Neural cell (in vitro differentiated cells): ENCODE measurements at regions not wholly inside any gene's neighbourhood (a gene's known extent, or its start where the extent isn't known, plus 50 kb on each side); places are given as distances from the start of the nearest gene placed in this dataset.

ENCODE experiments used
- CTCF ChIP-seq: fragments of 450-650 bp; IDR thresholded peaks from 2 replicates; pipeline ENCODE4 v1.5.1; 2014; ENCODE audit warnings: antibody characterized with exemption, mild to moderate bottlenecking, moderate library complexity; ENCODE audit not compliant: poor library complexity, severe bottlenecking
- EP300 ChIP-seq: fragments of 450-650 bp; conservative IDR thresholded peaks from 2 replicates; pipeline ENCODE4 v1.6.1; 2014; ENCODE audit warnings: antibody characterized with exemption, mild to moderate bottlenecking, moderate library complexity; ENCODE audit not compliant: poor library complexity, severe bottlenecking
- EZH2 ChIP-seq: fragments of 200-600, 300-800 bp; shearing (Covaris generic), sonication (generic); IDR thresholded peaks from 2 replicates; pipeline ENCODE4 v1.6.1; 2014; ENCODE audit warnings: antibody characterized with exemption, low read length, borderline replicate concordance, mild to moderate bottlenecking; ENCODE audit not compliant: insufficient read depth, poor library complexity, severe bottlenecking
- POLR2AphosphoS5 ChIP-seq: IDR thresholded peaks from 2 replicates; pipeline ENCODE4 v1.6.1; 2012
- RAD21 ChIP-seq: fragments of 450-650 bp; conservative IDR thresholded peaks from 2 replicates; pipeline ENCODE4 v1.6.1; 2014; ENCODE audit warnings: antibody characterized with exemption, mild to moderate bottlenecking, moderate library complexity
- SMC3 ChIP-seq: fragments of 450-650 bp; conservative IDR thresholded peaks from 2 replicates; pipeline ENCODE4 v1.6.1; 2014; ENCODE audit warnings: antibody characterized with exemption, mild to moderate bottlenecking, moderate library complexity; ENCODE audit not compliant: poor library complexity
- TF ChIP-seq, protein P1 (sequence below): IDR thresholded peaks from 2 replicates; pipeline ENCODE4 v1.6.1; 2012; ENCODE audit warnings: borderline replicate concordance

DNA sequence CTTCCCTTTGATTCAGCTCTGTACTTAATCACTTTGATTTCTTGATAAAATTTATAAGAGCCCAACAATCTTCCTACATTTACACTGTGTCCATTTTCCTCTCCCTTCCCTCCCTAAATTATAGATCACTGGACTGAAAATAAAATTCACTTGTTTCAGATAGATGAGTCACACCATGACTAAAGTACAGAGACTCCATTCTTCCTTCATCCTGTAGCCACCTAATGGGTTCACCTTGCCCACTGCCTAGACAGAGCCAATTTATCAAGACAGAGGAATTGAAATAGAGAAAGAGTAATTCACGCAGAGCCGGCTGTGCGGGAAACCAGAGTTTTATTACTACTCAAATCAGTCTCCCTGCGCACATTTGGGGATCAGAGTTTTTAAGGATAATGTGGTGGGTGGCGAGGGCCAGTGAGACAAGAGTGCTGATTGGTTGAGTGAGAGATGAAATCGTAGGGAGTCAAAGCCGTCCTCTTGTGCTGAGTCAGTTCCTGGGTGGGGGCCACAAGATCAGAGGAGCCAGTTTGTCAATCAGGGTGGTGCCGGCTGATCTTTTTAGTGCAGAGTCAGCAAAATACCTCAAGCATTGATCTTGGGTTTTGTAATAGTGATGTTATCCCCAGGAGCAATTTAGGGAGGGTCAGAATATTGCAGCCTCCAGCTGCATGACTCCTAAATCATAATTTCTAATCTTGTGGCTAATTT, 71.3 kb upstream of the MED14 start:
- TF ChIP-seq CTCF, result no peak
- TF ChIP-seq, protein P1, sequence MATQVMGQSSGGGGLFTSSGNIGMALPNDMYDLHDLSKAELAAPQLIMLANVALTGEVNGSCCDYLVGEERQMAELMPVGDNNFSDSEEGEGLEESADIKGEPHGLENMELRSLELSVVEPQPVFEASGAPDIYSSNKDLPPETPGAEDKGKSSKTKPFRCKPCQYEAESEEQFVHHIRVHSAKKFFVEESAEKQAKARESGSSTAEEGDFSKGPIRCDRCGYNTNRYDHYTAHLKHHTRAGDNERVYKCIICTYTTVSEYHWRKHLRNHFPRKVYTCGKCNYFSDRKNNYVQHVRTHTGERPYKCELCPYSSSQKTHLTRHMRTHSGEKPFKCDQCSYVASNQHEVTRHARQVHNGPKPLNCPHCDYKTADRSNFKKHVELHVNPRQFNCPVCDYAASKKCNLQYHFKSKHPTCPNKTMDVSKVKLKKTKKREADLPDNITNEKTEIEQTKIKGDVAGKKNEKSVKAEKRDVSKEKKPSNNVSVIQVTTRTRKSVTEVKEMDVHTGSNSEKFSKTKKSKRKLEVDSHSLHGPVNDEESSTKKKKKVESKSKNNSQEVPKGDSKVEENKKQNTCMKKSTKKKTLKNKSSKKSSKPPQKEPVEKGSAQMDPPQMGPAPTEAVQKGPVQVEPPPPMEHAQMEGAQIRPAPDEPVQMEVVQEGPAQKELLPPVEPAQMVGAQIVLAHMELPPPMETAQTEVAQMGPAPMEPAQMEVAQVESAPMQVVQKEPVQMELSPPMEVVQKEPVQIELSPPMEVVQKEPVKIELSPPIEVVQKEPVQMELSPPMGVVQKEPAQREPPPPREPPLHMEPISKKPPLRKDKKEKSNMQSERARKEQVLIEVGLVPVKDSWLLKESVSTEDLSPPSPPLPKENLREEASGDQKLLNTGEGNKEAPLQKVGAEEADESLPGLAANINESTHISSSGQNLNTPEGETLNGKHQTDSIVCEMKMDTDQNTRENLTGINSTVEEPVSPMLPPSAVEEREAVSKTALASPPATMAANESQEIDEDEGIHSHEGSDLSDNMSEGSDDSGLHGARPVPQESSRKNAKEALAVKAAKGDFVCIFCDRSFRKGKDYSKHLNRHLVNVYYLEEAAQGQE, result no peak
- TF ChIP-seq EP300, result no peak
- no peak for TF ChIP-seq POLR2AphosphoS5
- TF ChIP-seq EZH2, result no peak
- no peak for TF ChIP-seq RAD21
- TF ChIP-seq SMC3, result no peak
